Right atrium auricular region (tissue), 2 donors: ENCODE measurements at regions not wholly inside any gene's neighbourhood (a gene's known extent, or its start where the extent isn't known, plus 50 kb on each side); places are given as distances from the start of the nearest gene placed in this dataset.
"Not testable (repeated sequence)": the region's sequence is repeated elsewhere in the genome, so short reads cannot be mapped to it uniquely, and the experiment has no call there.

ENCODE experiments used
- DNase-seq: peaks from one replicate; pipeline ENCODE4 v3.0.0-alpha.2; 2019; ENCODE audit warnings: low spot score
- H3K27ac ChIP-seq, 2 donors: fragments of 200-600 bp; sonication (generic); 1 replicate in 1 of 2; 2 replicates in 1 of 2; pipeline ENCODE4 v1.5.1; 2016 to 2019
- H3K27me3 ChIP-seq, 2 donors: fragments of 200-600 bp; sonication (generic); one replicate each; pipeline versions ENCODE4 v1.5.1 to v1.6.0; 2017 to 2019
- H3K36me3 ChIP-seq: fragments of 200-600 bp; sonication (generic); one replicate; pipeline ENCODE4 v1.5.1; 2016
- H3K4me1 ChIP-seq, 2 donors: fragments of 200-600 bp; sonication (generic); one replicate each; pipeline versions ENCODE4 v1.5.1 to v1.6.0; 2017 to 2019
- H3K4me3 ChIP-seq, 2 donors: fragments of 200-600 bp; sonication (generic); 1 replicate in 1 of 2; 2 replicates in 1 of 2; pipeline ENCODE4 v1.5.1; 2017 to 2019; ENCODE audit warnings: mild to moderate bottlenecking in 1 of 2, moderate library complexity in 1 of 2
- H3K9me3 ChIP-seq, 2 donors: fragments of 200-600 bp; sonication (generic); one replicate each; pipeline ENCODE4 v1.5.1; 2019
- CTCF ChIP-seq, 2 donors: fragments of 200-600 bp; sonication (generic); IDR thresholded peaks; one replicate each; pipeline ENCODE4 v1.5.1; 2019; ENCODE audit warnings: antibody characterized with exemption in 2 of 2

GRCh38 chr9:135380311-135380960 is 99.1 kb upstream of the PPP1R26 start:
- Histone ChIP-seq H3K4me1 (no peaks in the 10 kb centered on the region), H3K9me3 (no peaks in the 10 kb centered on the region), H3K27ac (no peak overlapping the region), H3K36me3 (no peaks in the 10 kb centered on the region), H3K27me3 (no peaks in the 10 kb centered on the region), H3K4me3 (no peak overlapping the region)
- TF ChIP-seq CTCF (IDR thresholded peaks at IDR 0.05) = no peak
- no peak for DNase-seq

- H3K36me3 ChIP-seq = no peaks in the 10 kb centered on the region
- H3K27ac ChIP-seq = no peak overlapping the region
- no peak overlapping the region for H3K4me3 ChIP-seq
- H3K27me3 ChIP-seq = no peaks in the 10 kb centered on the region
- H3K4me1 ChIP-seq = no peaks in the 10 kb centered on the region
- no peaks in the 10 kb centered on the region for H3K9me3 ChIP-seq
- TF ChIP-seq CTCF (IDR thresholded peaks at IDR 0.05) = no peak
- no peak for DNase-seq
Observed at GRCh38 chr9:135381762-135382310, 97.7 kb upstream of the PPP1R26 start.

GRCh38 chr9:135384226-135384625 is 95.4 kb upstream of the PPP1R26 start:
- Histone ChIP-seq H3K4me3 (no peak overlapping the region), H3K9me3 (no peaks in the 10 kb centered on the region), H3K27ac (no peak overlapping the region), H3K27me3 (no peaks in the 10 kb centered on the region), H3K4me1 (no peaks in the 10 kb centered on the region), H3K36me3 (no peaks in the 10 kb centered on the region)
- TF ChIP-seq CTCF (IDR thresholded peaks at IDR 0.05) = no peak
- DNase-seq = no peak

- H3K36me3 ChIP-seq, H3K4me1 ChIP-seq, H3K4me3 ChIP-seq, H3K9me3 ChIP-seq, H3K27me3 ChIP-seq, H3K27ac ChIP-seq, DNase-seq: not testable (repeated sequence)
Observed at GRCh38 chr9:135384815-135385405, 94.7 kb upstream of the PPP1R26 start.

- no peak overlapping the region for H3K27ac ChIP-seq
- no peak for DNase-seq
- no peaks in the 10 kb centered on the region for H3K4me1 ChIP-seq
- no peaks in the 10 kb centered on the region for H3K27me3 ChIP-seq
- no peaks in the 10 kb centered on the region for H3K9me3 ChIP-seq
- TF ChIP-seq CTCF (IDR thresholded peaks at IDR 0.05) = no peak
- no peak overlapping the region for H3K4me3 ChIP-seq
- no peaks in the 10 kb centered on the region for H3K36me3 ChIP-seq
Observed at GRCh38 chr9:135385793-135386192, 93.8 kb upstream of the PPP1R26 start.

GRCh38 chr9:135387976-135388375 is 91.6 kb upstream of the PPP1R26 start:
- Histone ChIP-seq H3K4me1 (no peaks in the 10 kb centered on the region), H3K9me3 (no peaks in the 10 kb centered on the region), H3K27me3 (no peaks in the 10 kb centered on the region), H3K4me3 (no peak overlapping the region), H3K27ac (no peak overlapping the region), H3K36me3 (no peaks in the 10 kb centered on the region)
- DNase-seq = no peak
- TF ChIP-seq CTCF (IDR thresholded peaks at IDR 0.05) = no peak
